ENCODE measurements at regions not wholly inside any gene's neighbourhood (a gene's known extent, or its start where the extent isn't known, plus 50 kb on each side); places are given as distances from the start of the nearest gene placed in this dataset.

DNA sequence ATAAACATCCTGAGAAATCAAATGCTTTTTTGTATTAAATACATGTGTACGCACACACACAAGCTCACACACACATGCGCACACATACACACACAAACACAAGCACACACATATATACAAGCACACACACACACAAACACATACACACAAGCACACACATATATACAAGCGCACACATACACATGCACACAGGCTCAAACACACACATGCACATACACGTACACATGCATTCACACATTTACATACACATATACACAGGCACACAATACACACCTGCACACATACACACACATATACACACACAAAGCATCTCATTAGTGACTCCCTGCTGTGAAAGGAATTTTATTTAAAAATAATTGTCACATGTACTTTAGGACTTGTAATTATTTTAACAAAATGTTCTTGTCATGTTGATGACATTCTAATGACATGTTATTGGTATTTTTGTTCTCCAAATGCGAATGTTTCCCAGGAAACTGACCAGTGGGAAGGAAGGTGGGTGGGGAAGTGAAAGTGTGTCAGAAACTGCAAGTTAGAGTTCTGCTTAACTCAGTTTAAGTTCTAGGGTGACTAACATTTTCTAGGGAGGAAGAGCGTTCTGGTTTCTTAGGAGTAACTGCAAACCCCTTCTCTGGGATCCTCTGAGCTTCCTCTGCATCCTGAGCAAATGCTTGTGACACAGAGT lies 113.9 kb upstream of the ZNF217 start:
- Mint-ChIP-seq H3K27me3 (no peaks in the 10 kb centered on the region), H3K36me3 (no peaks in the 10 kb centered on the region), H3K4me3 (peak overlapping the region; percentile 59 to 66 (median 61)), H3K27ac (peak overlapping the region; percentile 97 to 98), H3K9me3 (no peaks in the 10 kb centered on the region), H3K4me1 (peaks cover 45 to 51% (median 48%) of the 10 kb centered on the region in 3 donors)
- 68% methylated on average over 6 of the region's 6 CpGs for WGBS (ENCODE audit: insufficient coverage)
- Histone ChIP-seq H3K27me3 (replicated peaks in 1 of 2; ENCODE audit: control insufficient read depth in 2 of 2, extremely low read depth in 1 of 2, insufficient read depth in 2 of 2, low read length in 1 of 2) (no peaks in the 10 kb centered on the region), H3K4me1 (ENCODE audit: control insufficient read depth in 1 of 2, extremely low read depth in 1 of 2, insufficient read depth in 2 of 2, low read length in 2 of 2) (peaks cover 32 to 45% of the 10 kb centered on the region in 2 experiments), H3K27ac (ENCODE audit: low read length) (peak overlapping the region; percentile 67), H3K9me3 (no peaks in the 10 kb centered on the region), H3K36me3 (ENCODE audit: control insufficient read depth in 2 of 2, extremely low read depth in 1 of 2, insufficient read depth in 1 of 2, low read length in 1 of 2) (no peaks in the 10 kb centered on the region), H3K4me3 (ENCODE audit: control insufficient read depth in 1 of 2, extremely low read depth in 1 of 2, low read length in 1 of 2) (no peak overlapping the region)
- CTCF ChIA-PET, result interaction anchor here (0.6 to 1.4 kb wide), 4 partner anchors 24 to 208 kb away, joined by 3 to 6 read pairs (median 4); no protein-coding TSS in a partner anchor
- peak in 1 of 35 experiments; percentile 13 for DNase-seq
- POLR2A ChIA-PET, result interaction anchor here in 1 of 2 donors (0.5 kb wide), 1 partner anchor 120 kb away, joined by 4 read pairs; no protein-coding TSS in a partner anchor
- no peak for ATAC-seq (replicated peaks in 1 of 4)

DNA sequence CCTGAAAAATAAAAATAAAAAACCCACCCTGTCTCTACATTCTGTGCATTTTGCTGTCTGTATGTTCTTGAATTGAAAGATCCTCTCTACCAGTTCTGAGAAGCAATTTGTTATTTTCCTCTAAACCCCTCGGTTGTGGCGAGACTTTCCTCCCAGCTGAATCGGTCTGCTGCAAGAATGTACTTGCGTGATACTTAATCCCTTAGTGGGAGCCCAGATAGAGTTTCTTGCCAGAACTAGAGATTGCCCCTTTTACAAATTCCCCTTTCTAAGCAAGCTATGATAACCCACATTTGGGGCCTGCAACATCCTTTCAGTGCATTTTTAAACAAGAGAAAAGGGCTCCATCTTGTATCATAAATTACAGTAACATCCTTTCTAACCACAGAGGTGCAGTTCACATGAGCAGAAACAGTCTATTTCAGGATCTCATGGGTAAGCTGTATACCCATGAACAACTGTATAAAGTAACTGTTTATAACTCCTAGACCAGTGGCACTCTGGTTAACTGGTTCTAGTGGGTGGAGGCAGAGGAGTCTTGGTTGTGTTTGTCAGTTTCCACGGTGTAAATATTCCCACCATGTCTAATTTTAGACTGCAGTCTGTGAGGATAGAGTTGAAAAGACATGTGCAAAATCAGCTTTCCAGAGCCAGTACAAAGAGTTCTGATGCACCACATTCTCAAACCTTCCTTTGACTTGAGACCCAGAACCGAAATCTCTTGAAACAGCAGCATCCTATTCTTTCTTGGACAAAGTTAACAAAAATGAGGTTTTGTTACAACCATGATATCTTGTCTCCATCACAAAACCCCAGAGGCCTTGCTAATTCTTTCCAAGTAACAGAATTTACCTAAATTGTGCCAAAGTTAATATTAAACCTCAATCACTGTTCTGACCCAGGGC lies 113.1 kb upstream of the ZNF217 start:
- peak overlapping the region; percentile 53 to 66 (median 59) for H3K4me3 Mint-ChIP-seq
- DNase-seq (peak in 19 of 35 experiments; percentile 7 to 60 (median 15)), ATAC-seq (replicated peaks in 1 of 4) (peak; percentile 76 to 88 (median 80))
- H3K36me3 Mint-ChIP-seq, result no peaks in the 10 kb centered on the region
- no peaks in the 10 kb centered on the region for H3K36me3 ChIP-seq (ENCODE audit: control insufficient read depth in 2 of 2, extremely low read depth in 1 of 2, insufficient read depth in 1 of 2, low read length in 1 of 2)
- CTCF ChIA-PET, result interaction anchor here (0.5 to 1.2 kb wide), 4 partner anchors 21 to 110 kb away, joined by 3 to 7 read pairs (median 4); no protein-coding TSS in a partner anchor
- H3K9me3 Mint-ChIP-seq, result no peaks in the 10 kb centered on the region
- no peaks in the 10 kb centered on the region for H3K27me3 Mint-ChIP-seq
- no peaks in the 10 kb centered on the region for H3K9me3 ChIP-seq
- no peaks in the 10 kb centered on the region for H3K27me3 ChIP-seq (replicated peaks in 1 of 2; ENCODE audit: control insufficient read depth in 2 of 2, extremely low read depth in 1 of 2, insufficient read depth in 2 of 2, low read length in 1 of 2)
- peaks cover 44 to 52% (median 47%) of the 10 kb centered on the region in 3 donors for H3K4me1 Mint-ChIP-seq
- POLR2A ChIA-PET, result interaction anchor here in 1 of 2 donors (0.6 kb wide), 1 partner anchor 164 kb away, joined by 3 read pairs; no protein-coding TSS in a partner anchor
- peak overlapping the region; percentile 97 to 98 for H3K27ac Mint-ChIP-seq
- H3K27ac ChIP-seq (ENCODE audit: low read length), result peak overlapping the region; percentile 67
- WGBS (ENCODE audit: insufficient coverage), result no CpG with 5 or more reads among the region's 6 CpGs
- peaks cover 32 to 41% of the 10 kb centered on the region in 2 experiments for H3K4me1 ChIP-seq (ENCODE audit: control insufficient read depth in 1 of 2, extremely low read depth in 1 of 2, insufficient read depth in 2 of 2, low read length in 2 of 2)
- no peak overlapping the region for H3K4me3 ChIP-seq (ENCODE audit: control insufficient read depth in 1 of 2, extremely low read depth in 1 of 2, low read length in 1 of 2)

DNA sequence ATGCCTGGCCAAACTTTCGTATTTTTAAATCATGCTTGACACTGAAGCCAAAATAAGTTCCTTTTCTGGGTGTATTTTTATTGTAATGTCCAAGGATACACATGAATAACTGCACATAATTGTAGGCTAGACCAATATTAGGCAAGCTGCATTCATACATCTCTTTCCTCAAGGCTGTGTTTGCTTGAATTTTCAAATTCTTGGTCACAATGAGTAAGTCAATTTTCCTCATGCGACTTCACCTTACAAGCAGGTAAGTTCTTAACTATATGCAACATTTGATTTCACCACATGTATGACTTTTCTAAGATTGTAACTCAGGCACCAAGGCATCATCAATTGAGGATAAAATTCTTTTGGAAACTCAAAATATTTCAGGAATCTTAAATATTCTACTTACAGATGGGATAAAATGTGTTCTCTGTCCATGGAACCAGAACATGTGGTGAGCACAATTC lies 112.4 kb upstream of the ZNF217 start:
- peaks cover 31 to 46% of the 10 kb centered on the region in 2 experiments for H3K4me1 ChIP-seq (ENCODE audit: control insufficient read depth in 1 of 2, extremely low read depth in 1 of 2, insufficient read depth in 2 of 2, low read length in 2 of 2)
- CTCF ChIA-PET, result interaction anchor here (0.5 to 1.2 kb wide), 4 partner anchors 20 to 111 kb away, joined by 3 to 7 read pairs (median 4); no protein-coding TSS in a partner anchor
- Mint-ChIP-seq H3K36me3 (no peaks in the 10 kb centered on the region), H3K9me3 (no peaks in the 10 kb centered on the region), H3K27ac (peak overlapping the region; percentile 97 to 98), H3K4me1 (peaks cover 42 to 50% (median 45%) of the 10 kb centered on the region in 3 donors), H3K27me3 (no peaks in the 10 kb centered on the region), H3K4me3 (peak overlapping the region in 2 of 3 donors; percentile 53 to 66)
- DNase-seq (no peak), ATAC-seq (replicated peaks in 1 of 4) (no peak)
- peak overlapping the region; percentile 67 for H3K27ac ChIP-seq (ENCODE audit: low read length)
- WGBS (ENCODE audit: insufficient coverage), result no CpG with 5 or more reads among the region's 2 CpGs
- POLR2A ChIA-PET, result interaction anchor here in 1 of 2 donors (0.6 kb wide), 1 partner anchor 164 kb away, joined by 3 read pairs; no protein-coding TSS in a partner anchor
- no peak overlapping the region for H3K4me3 ChIP-seq (ENCODE audit: control insufficient read depth in 1 of 2, extremely low read depth in 1 of 2, low read length in 1 of 2)
- no peaks in the 10 kb centered on the region for H3K27me3 ChIP-seq (replicated peaks in 1 of 2; ENCODE audit: control insufficient read depth in 2 of 2, extremely low read depth in 1 of 2, insufficient read depth in 2 of 2, low read length in 1 of 2)
- H3K9me3 ChIP-seq, result no peaks in the 10 kb centered on the region
- H3K36me3 ChIP-seq (ENCODE audit: control insufficient read depth in 2 of 2, extremely low read depth in 1 of 2, insufficient read depth in 1 of 2, low read length in 1 of 2), result no peaks in the 10 kb centered on the region

- H3K4me1 Mint-ChIP-seq, result peaks cover 32 to 43% (median 40%) of the 10 kb centered on the region in 3 donors
- Histone ChIP-seq H3K27me3 (replicated peaks in 1 of 2; ENCODE audit: control insufficient read depth in 2 of 2, extremely low read depth in 1 of 2, insufficient read depth in 2 of 2, low read length in 1 of 2) (no peaks in the 10 kb centered on the region), H3K4me3 (ENCODE audit: control insufficient read depth in 1 of 2, extremely low read depth in 1 of 2, low read length in 1 of 2) (no peak overlapping the region), H3K36me3 (ENCODE audit: control insufficient read depth in 2 of 2, extremely low read depth in 1 of 2, insufficient read depth in 1 of 2, low read length in 1 of 2) (no peaks in the 10 kb centered on the region), H3K27ac (ENCODE audit: low read length) (no peak overlapping the region), H3K9me3 (no peaks in the 10 kb centered on the region), H3K4me1 (ENCODE audit: control insufficient read depth in 1 of 2, extremely low read depth in 1 of 2, insufficient read depth in 2 of 2, low read length in 2 of 2) (peaks cover 17 to 34% of the 10 kb centered on the region in 2 experiments)
- no peak overlapping the region for H3K27ac Mint-ChIP-seq
- ChIA-PET CTCF (no interaction called here), POLR2A (no interaction called here)
- ATAC-seq (replicated peaks in 1 of 4), result no peak
- no peak overlapping the region for H3K4me3 Mint-ChIP-seq
- WGBS (ENCODE audit: insufficient coverage), result 91% methylated on average over 3 of the region's 10 CpGs
- H3K9me3 Mint-ChIP-seq, result no peaks in the 10 kb centered on the region
- no peaks in the 10 kb centered on the region for H3K36me3 Mint-ChIP-seq
- no peaks in the 10 kb centered on the region for H3K27me3 Mint-ChIP-seq
- no peak for DNase-seq
Measured at GRCh38 chr20:53702617-53703016, 109.0 kb upstream of the ZNF217 start.

DNA sequence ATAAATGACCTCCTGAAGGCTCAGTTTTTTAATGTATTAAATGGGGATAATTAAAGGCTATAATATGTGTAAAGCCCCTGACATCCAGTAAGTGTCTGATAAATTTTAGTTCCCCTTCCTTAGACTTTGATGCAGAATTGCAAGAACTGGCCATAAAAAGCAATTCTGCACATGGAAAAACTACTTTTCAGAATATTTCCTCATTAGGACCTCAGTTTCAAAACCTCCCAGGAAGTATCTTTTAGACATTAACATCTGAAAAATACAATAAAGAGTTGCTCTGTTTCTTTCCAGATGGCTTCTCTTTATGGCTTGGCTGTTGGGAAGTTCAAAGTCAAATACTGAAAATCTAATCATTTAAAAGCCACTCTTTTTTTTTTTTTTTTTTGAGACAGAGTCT lies 106.3 kb upstream of the ZNF217 start:
- Mint-ChIP-seq H3K4me1 (peaks cover 13 to 25% (median 22%) of the 10 kb centered on the region in 3 donors), H3K4me3 (no peak overlapping the region), H3K9me3 (no peaks in the 10 kb centered on the region), H3K36me3 (no peaks in the 10 kb centered on the region), H3K27me3 (no peaks in the 10 kb centered on the region), H3K27ac (peak overlapping the region in 1 of 2 donors; percentile 39)
- Histone ChIP-seq H3K27me3 (replicated peaks in 1 of 2; ENCODE audit: control insufficient read depth in 2 of 2, extremely low read depth in 1 of 2, insufficient read depth in 2 of 2, low read length in 1 of 2) (no peaks in the 10 kb centered on the region), H3K4me1 (ENCODE audit: control insufficient read depth in 1 of 2, extremely low read depth in 1 of 2, insufficient read depth in 2 of 2, low read length in 2 of 2) (peaks cover 0 to 19% of the 10 kb centered on the region in 2 experiments), H3K27ac (ENCODE audit: low read length) (no peak overlapping the region), H3K4me3 (ENCODE audit: control insufficient read depth in 1 of 2, extremely low read depth in 1 of 2, low read length in 1 of 2) (no peak overlapping the region), H3K9me3 (no peaks in the 10 kb centered on the region), H3K36me3 (ENCODE audit: control insufficient read depth in 2 of 2, extremely low read depth in 1 of 2, insufficient read depth in 1 of 2, low read length in 1 of 2) (no peaks in the 10 kb centered on the region)
- CTCF ChIA-PET, result no interaction called here
- DNase-seq, result no peak
- POLR2A ChIA-PET, result no interaction called here
- ATAC-seq (replicated peaks in 1 of 4), result no peak

DNA sequence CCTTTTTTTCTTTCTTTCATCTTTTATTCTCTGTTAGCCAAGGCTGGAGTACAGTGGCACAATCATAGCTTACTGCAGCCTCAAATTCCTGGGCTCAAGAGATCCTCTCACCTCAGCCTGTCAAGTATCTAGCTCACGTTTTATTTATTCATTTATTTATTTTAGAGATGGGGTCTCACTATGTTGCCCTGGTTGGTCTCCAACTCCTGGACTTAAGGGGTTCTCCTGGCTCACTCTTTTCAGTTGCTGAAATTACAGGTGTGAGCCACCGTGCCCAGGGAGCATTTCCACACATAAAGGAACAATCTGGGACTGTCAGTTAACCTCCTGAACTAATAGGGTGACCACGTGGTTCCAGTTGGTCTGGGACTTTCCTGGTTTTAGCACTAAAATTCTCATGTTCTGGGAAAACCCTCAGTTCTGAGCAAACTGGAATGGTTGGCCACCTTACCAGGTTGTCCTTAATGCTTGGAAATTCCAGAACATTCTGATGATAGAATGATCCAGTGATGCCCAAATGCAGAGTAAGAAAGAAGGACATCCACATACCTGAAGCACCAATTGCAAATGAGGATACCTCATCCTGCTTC lies 105.5 kb upstream of the ZNF217 start:
- Histone ChIP-seq H3K9me3 (no peaks in the 10 kb centered on the region), H3K4me3 (ENCODE audit: control insufficient read depth in 1 of 2, extremely low read depth in 1 of 2, low read length in 1 of 2) (no peak overlapping the region), H3K27ac (ENCODE audit: low read length) (no peak overlapping the region), H3K4me1 (ENCODE audit: control insufficient read depth in 1 of 2, extremely low read depth in 1 of 2, insufficient read depth in 2 of 2, low read length in 2 of 2) (peaks cover 0 to 23% of the 10 kb centered on the region in 2 experiments), H3K36me3 (ENCODE audit: control insufficient read depth in 2 of 2, extremely low read depth in 1 of 2, insufficient read depth in 1 of 2, low read length in 1 of 2) (no peaks in the 10 kb centered on the region), H3K27me3 (replicated peaks in 1 of 2; ENCODE audit: control insufficient read depth in 2 of 2, extremely low read depth in 1 of 2, insufficient read depth in 2 of 2, low read length in 1 of 2) (no peaks in the 10 kb centered on the region)
- peak overlapping the region in 1 of 2 donors; percentile 39 for H3K27ac Mint-ChIP-seq
- ChIA-PET POLR2A (no interaction called here), CTCF (interaction anchor here in 1 of 2 donors (1.0 kb wide), 1 partner anchor 53 kb away, joined by 4 read pairs; no protein-coding TSS in a partner anchor)
- no peaks in the 10 kb centered on the region for H3K27me3 Mint-ChIP-seq
- H3K4me3 Mint-ChIP-seq, result no peak overlapping the region
- no peaks in the 10 kb centered on the region for H3K9me3 Mint-ChIP-seq
- no peak for DNase-seq
- H3K36me3 Mint-ChIP-seq, result no peaks in the 10 kb centered on the region
- H3K4me1 Mint-ChIP-seq, result peaks cover 12 to 25% (median 21%) of the 10 kb centered on the region in 3 donors
- ATAC-seq (replicated peaks in 1 of 4), result no peak
- WGBS (ENCODE audit: insufficient coverage), result 80% methylated on average over 2 of the region's 3 CpGs
